Suprapubic skin (tissue), 4 donors: ENCODE measurements at regions not wholly inside any gene's neighbourhood (a gene's known extent, or its start where the extent isn't known, plus 50 kb on each side); places are given as distances from the start of the nearest gene placed in this dataset.

ENCODE experiments used
- DNase-seq, 2 donors: peaks; one replicate each; pipeline ENCODE4 v3.0.0-alpha.2; 2019; ENCODE audit warnings: low spot score in 2 of 2
- H3K27ac ChIP-seq: fragments of 200-600 bp; sonication (generic); one replicate; pipeline ENCODE4 v1.5.1; 2019
- H3K27me3 ChIP-seq: fragments of 200-600 bp; sonication (generic); one replicate; pipeline ENCODE4 v1.5.1; 2019
- H3K36me3 ChIP-seq: fragments of 200-600 bp; sonication (generic); one replicate; pipeline ENCODE4 v1.5.1; 2019
- H3K4me1 ChIP-seq: fragments of 200-600 bp; sonication (generic); one replicate; pipeline ENCODE4 v1.5.1; 2019
- H3K4me3 ChIP-seq: fragments of 200-600 bp; sonication (generic); one replicate; pipeline ENCODE4 v1.5.1; 2019; ENCODE audit warnings: mild to moderate bottlenecking
- H3K9me3 ChIP-seq: fragments of 200-600 bp; sonication (generic); one replicate; pipeline ENCODE4 v1.5.1; 2019
- CTCF ChIP-seq, 2 donors: fragments of 200-600 bp in 1 of 2; fragments of 450-650 bp in 1 of 2; sonication (generic) in 1 of 2; IDR thresholded peaks; one replicate each; pipeline ENCODE4 v1.5.1; 2016 to 2019; ENCODE audit warnings: antibody characterized with exemption in 2 of 2, mild to moderate bottlenecking in 1 of 2, moderate library complexity in 1 of 2
- EP300 ChIP-seq: sonication (generic); formaldehyde crosslinking; IDR thresholded peaks from one replicate; pipeline ENCODE4 v1.6.1; 2017; ENCODE audit warnings: antibody characterized with exemption
- POLR2A ChIP-seq, 2 donors: fragments of 450-650 bp; IDR thresholded peaks; one replicate each; pipeline ENCODE4 v1.6.1; 2017; ENCODE audit warnings: antibody characterized with exemption in 2 of 2, mild to moderate bottlenecking in 2 of 2, moderate library complexity in 2 of 2
- POLR2AphosphoS5 ChIP-seq, 3 donors: sonication (generic); formaldehyde crosslinking; IDR thresholded peaks; one replicate each; pipeline ENCODE4 v1.6.1; 2017; ENCODE audit warnings: antibody characterized with exemption in 3 of 3
- WGBS: methylation state at CpG from one replicate; pipeline ENCODE4 v1.1.5; 2018; 5-methylcytosine and 5-hydroxymethylcytosine counted together

GRCh38 chr18:6482198-6482977 lies 67.7 kb upstream of the L3MBTL4 start:
- Histone ChIP-seq H3K36me3 (no peaks in the 10 kb centered on the region), H3K27me3 (no peaks in the 10 kb centered on the region), H3K27ac (peak overlapping the region; percentile 66), H3K9me3 (no peaks in the 10 kb centered on the region), H3K4me1 (peaks cover 36% of the 10 kb centered on the region), H3K4me3 (peak overlapping the region; percentile 3)
- DNase-seq, result peak; percentile 87 to 92
- TF ChIP-seq POLR2A (IDR thresholded peaks at IDR 0.05) (no peak), CTCF (IDR thresholded peaks at IDR 0.05) (peak; percentile 58 to 77), POLR2AphosphoS5 (IDR thresholded peaks at IDR 0.05) (peak in 2 of 3 donors; percentile 41 to 83), EP300 (no peak)
- 7% methylated on average over 15 of the region's 15 CpGs for WGBS

- peak overlapping the region; percentile 58 for H3K27ac ChIP-seq
- no peak for TF ChIP-seq EP300
- no peak for TF ChIP-seq POLR2AphosphoS5 (IDR thresholded peaks at IDR 0.05)
- TF ChIP-seq CTCF (IDR thresholded peaks at IDR 0.05), result no peak
- no peak for TF ChIP-seq POLR2A (IDR thresholded peaks at IDR 0.05)
- peaks cover 24% of the 10 kb centered on the region for H3K4me1 ChIP-seq
- no peak for DNase-seq
- no peaks in the 10 kb centered on the region for H3K36me3 ChIP-seq
- no peaks in the 10 kb centered on the region for H3K9me3 ChIP-seq
- 42% methylated on average over 2 of the region's 2 CpGs for whole genome bisulfite sequencing
- no peak overlapping the region for H3K4me3 ChIP-seq
- no peaks in the 10 kb centered on the region for H3K27me3 ChIP-seq
These were observed 69.9 kb upstream of the L3MBTL4 start for GRCh38 chr18:6484659-6485058.

GRCh38 chr18:6486313-6486712 lies 71.6 kb upstream of the L3MBTL4 start:
- H3K36me3 ChIP-seq, result no peaks in the 10 kb centered on the region
- no peak overlapping the region for H3K4me3 ChIP-seq
- TF ChIP-seq CTCF (IDR thresholded peaks at IDR 0.05) (no peak), EP300 (no peak), POLR2A (IDR thresholded peaks at IDR 0.05) (no peak), POLR2AphosphoS5 (IDR thresholded peaks at IDR 0.05) (no peak)
- no peak overlapping the region for H3K27ac ChIP-seq
- 36% methylated on average over 3 of the region's 3 CpGs for WGBS
- no peaks in the 10 kb centered on the region for H3K9me3 ChIP-seq
- no peak for DNase-seq
- peaks cover 24% of the 10 kb centered on the region for H3K4me1 ChIP-seq
- no peaks in the 10 kb centered on the region for H3K27me3 ChIP-seq

- H3K27ac ChIP-seq, result no peak overlapping the region
- H3K4me3 ChIP-seq, result no peak overlapping the region
- H3K36me3 ChIP-seq, result no peaks in the 10 kb centered on the region
- TF ChIP-seq EP300 (no peak), CTCF (IDR thresholded peaks at IDR 0.05) (no peak), POLR2A (IDR thresholded peaks at IDR 0.05) (no peak), POLR2AphosphoS5 (IDR thresholded peaks at IDR 0.05) (no peak)
- DNase-seq, result no peak
- peaks cover 24% of the 10 kb centered on the region for H3K4me1 ChIP-seq
- H3K9me3 ChIP-seq, result no peaks in the 10 kb centered on the region
- H3K27me3 ChIP-seq, result no peaks in the 10 kb centered on the region
- WGBS, result 73% methylated on average over 5 of the region's 5 CpGs
These were observed 72.2 kb upstream of the L3MBTL4 start for GRCh38 chr18:6486764-6487426.

GRCh38 chr18:6487968-6488367 lies 73.3 kb upstream of the L3MBTL4 start:
- Histone ChIP-seq H3K36me3 (no peaks in the 10 kb centered on the region), H3K9me3 (no peaks in the 10 kb centered on the region), H3K27me3 (no peaks in the 10 kb centered on the region), H3K27ac (no peak overlapping the region), H3K4me1 (peaks cover 14% of the 10 kb centered on the region), H3K4me3 (no peak overlapping the region)
- no peak for TF ChIP-seq CTCF (IDR thresholded peaks at IDR 0.05)
- no peak for TF ChIP-seq POLR2AphosphoS5 (IDR thresholded peaks at IDR 0.05)
- TF ChIP-seq POLR2A (IDR thresholded peaks at IDR 0.05), result no peak
- TF ChIP-seq EP300, result no peak
- WGBS, result 100% methylated on average over 1 of the region's 1 CpG
- DNase-seq, result no peak
